ENCODE measurements at regions not wholly inside any gene's neighbourhood (a gene's known extent, or its start where the extent isn't known, plus 50 kb on each side); places are given as distances from the start of the nearest gene placed in this dataset.
"Not testable (repeated sequence)": the region's sequence is repeated elsewhere in the genome, so short reads cannot be mapped to it uniquely, and the experiment has no call there.

- in situ Hi-C loops (cut with MboI; ENCODE audit: low sequenced_read_pairs) = no loop called here
Measured at GRCh38 chr1:198932351-198932991, 293.6 kb downstream of the PTPRC start.

DNA sequence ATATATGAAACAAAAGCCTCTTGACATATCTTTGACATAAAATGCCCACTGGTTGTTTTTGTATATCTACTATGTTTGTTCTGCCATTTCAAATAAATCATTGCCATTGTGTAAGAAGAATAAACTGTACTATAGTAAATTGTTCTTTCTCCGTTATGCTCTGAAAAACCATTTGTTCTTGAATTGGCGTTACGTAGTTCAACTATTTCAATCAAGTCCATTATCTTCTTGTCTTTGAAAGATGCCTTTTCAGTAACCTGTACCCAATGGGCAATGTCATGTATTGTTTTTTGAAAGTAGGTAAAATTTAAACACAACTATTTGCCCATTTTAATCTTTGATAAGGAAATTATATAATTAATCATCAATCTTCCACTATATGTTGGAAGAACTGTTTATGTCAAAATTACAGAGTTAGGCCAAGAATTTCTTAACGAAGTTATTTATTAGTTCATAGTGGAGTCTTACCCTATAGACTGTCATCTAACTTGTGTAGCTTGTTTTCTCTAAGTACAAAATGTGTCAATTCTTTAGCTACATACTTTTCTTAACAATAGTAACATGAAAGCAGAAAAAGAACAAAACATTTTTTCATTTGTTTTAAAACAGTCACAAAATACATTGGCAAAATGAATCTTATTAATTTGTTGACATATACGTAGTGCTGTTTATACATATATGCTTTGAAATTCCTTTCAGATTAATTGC lies 294.8 kb downstream of the PTPRC start:
- in situ Hi-C loops (cut with MboI; ENCODE audit: low sequenced_read_pairs) = no loop called here

GRCh38 chr1:198934426-198934825 lies 295.6 kb downstream of the PTPRC start:
- in situ Hi-C loops (cut with MboI; ENCODE audit: low sequenced_read_pairs) = no loop called here

DNA sequence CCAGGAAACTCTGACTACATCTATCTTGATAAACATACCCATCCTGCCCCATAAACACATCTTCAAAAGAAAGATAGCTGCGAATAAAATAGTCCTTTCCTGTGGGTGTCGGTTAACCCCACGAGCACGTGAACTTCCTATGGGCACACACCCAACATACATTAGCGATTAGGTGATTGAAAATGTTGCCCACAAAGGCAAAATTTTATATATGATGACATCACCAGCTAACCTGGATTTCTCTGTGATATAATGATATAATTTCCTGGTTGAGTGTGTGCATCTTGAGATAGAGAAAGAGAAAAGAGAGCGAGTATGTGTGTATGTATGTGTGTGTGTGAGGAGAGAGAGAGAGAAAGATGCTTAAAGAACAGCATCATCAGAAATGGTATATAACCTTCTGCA lies 296.1 kb downstream of the PTPRC start:
- in situ Hi-C loops (cut with MboI; ENCODE audit: low sequenced_read_pairs) = no loop called here

GRCh38 chr1:198935306-198935921 lies 296.6 kb downstream of the PTPRC start:
- in situ Hi-C loops (cut with MboI; ENCODE audit: low sequenced_read_pairs) = no loop called here

DNA sequence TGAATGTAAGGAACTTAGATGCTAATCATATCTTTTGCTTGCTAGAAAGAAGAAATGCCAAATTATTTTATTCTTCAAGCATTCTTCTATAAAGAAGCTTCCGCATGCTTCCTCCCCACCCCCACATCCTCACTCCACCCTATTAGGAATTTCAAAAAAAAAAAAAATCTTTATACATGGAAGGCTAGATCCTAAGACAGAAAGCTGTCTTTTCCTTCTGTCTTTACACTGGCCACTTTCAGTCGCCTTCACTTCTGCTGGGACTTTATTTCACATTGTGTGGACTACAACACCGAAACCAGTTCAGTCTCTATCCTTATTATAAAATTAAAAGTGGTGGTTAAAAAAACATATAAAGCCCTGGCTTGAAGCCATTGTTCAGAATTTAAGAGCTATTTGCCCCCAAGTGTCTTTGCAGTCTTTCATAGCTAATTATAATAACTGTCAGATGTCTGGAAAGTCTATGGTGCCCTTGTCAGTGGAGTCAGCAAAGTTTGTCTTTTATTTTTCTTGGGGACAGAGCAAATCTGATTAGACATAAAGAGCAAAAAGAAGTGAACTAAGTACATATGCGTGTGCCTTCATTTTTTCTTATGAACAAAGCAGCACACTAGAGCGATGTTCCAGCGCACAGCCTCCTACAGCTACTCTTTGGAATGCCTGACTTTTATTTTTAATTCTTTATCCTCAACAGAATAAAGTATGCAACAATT lies 297.7 kb downstream of the PTPRC start:
- in situ Hi-C loops (cut with MboI; ENCODE audit: low sequenced_read_pairs) = no loop called here

DNA sequence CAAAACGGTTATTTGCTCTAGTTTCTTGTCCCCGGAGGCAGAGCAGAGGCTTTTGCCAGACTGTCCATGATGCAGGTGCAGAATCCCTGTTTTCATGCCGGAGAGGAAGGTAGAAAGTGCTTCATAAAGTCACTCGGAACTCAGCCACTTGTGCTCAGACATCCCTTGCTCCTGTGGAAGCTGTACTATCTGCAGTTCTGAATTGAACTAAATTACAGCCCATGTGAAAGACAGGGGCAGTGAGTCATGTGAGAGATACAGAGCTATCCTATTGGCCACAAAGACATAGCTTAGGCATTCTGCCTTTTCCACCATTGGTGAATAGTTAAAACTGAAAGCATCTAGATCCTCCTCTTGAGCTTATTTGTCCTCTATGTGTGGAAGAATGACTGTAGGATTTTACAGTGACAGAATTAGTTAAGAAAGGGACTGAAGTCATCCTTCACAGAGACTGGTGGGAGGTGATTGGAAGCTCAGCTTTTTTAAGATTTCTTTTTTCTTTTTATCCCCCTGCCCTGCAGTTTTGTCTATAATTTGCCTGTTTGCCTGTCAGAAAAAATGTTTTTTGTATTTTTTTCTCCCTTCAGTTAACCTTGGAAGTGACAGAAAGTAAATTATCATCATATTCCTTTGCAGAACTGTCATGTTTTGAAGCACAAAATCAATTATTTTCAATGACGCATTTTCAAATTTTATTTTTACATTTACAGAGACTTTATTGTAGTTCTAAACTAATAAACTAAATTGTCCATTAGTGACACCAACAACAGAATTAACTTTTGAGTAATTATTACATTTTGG lies 298.6 kb downstream of the PTPRC start:
- in situ Hi-C loops (cut with MboI; ENCODE audit: low sequenced_read_pairs) = no loop called here

DNA sequence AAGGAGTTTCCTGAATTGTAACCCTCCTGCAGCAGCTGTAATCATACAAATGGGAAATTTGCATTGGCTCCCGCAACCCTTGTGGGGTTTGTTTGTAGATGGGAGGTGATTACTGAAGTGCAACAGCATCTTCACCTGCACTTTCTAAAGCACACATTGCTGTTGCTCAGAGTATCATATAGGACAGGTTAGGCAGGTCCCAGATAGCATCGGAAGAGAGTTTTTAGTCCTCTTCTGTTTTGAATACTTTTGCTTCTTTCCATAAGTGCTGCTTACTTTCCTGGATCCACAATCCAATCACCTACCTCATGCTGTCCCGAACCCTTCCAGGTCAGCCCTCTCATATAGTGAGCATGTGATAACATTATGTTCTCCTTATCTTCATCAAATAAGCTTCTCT lies 300.4 kb downstream of the PTPRC start:
- in situ Hi-C loops (cut with MboI; ENCODE audit: low sequenced_read_pairs) = no loop called here

- in situ Hi-C loops (cut with MboI; ENCODE audit: low sequenced_read_pairs) = no loop called here
Measured at GRCh38 chr1:198939956-198940355, 301.1 kb downstream of the PTPRC start.

GRCh38 chr1:198942466-198942865 lies 303.6 kb downstream of the PTPRC start:
- in situ Hi-C loops (cut with MboI; ENCODE audit: low sequenced_read_pairs) = no loop called here

- in situ Hi-C loops (cut with MboI; ENCODE audit: low sequenced_read_pairs) = no loop called here
Measured at GRCh38 chr1:198943484-198944187, 304.8 kb downstream of the PTPRC start.

DNA sequence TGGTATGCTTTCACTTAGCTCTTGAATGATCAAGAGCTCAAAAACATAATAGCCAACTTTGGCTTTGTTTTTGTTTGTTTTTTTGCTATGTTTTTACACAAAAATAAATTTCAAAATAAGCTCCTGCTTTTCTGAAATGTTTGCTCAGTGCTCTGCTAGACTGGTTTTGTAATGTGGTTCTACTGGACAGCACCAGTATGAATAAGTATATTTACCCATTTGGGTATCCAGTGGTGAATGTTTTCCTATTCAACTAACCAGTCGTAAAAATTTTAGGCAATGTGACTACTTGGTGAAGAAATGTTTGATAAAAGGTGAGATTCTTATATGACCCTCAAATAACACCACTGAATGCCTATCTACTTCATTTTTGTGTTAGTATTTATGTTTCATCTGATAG lies 308.6 kb downstream of the PTPRC start:
- in situ Hi-C loops (cut with MboI; ENCODE audit: low sequenced_read_pairs) = no loop called here

GRCh38 chr1:198948895-198949659 lies 310.2 kb downstream of the PTPRC start:
- in situ Hi-C loops (cut with MboI; ENCODE audit: low sequenced_read_pairs) = no loop called here

- in situ Hi-C loops (cut with MboI; ENCODE audit: low sequenced_read_pairs) = no loop called here
Measured at GRCh38 chr1:198950036-198950435, 311.2 kb downstream of the PTPRC start.

DNA sequence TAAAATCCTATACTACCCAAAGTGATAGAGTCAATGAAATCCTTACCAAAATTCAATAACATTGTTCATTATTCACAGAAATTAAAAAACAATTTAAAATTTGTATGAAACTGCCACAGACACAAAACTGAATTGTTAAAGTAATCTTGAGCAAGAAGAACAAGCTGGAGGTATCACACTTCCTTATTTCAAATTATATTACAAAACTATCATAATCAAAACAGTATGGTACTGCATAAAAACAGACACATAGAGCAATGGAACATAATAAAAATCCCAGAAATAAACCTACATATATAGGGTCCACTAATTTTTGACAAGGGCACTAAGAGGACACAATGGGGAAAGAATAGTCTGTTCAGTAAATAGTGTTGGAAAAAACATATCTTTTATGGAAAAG lies 316.2 kb downstream of the PTPRC start:
- in situ Hi-C loops (cut with MboI; ENCODE audit: low sequenced_read_pairs) = no loop called here

GRCh38 chr1:198957044-198957443 lies 318.2 kb downstream of the PTPRC start:
- in situ Hi-C loops (cut with MboI; ENCODE audit: low sequenced_read_pairs) = no loop called here

- in situ Hi-C loops (cut with MboI; ENCODE audit: low sequenced_read_pairs) = no loop called here
Measured at GRCh38 chr1:198959032-198959431, 320.2 kb downstream of the PTPRC start.

DNA sequence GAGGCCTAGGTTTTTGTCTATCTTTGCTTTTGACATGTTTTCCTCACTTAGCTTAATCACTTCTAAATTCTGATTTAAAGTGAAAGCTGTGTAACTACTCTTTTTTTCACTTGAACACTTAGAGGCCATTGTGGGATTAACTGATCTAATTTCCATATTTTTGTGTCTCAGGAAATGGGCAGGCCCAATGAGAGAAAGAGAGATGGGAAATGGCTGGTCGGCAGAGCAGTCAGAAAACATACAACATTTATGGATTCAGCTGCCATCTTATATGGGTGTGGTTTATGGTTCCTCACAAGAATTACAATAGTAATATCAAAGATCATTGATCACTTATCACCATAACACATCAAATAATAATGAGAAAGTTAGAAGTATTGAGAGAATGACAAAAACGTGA lies 320.8 kb downstream of the PTPRC start:
- in situ Hi-C loops (cut with MboI; ENCODE audit: low sequenced_read_pairs) = no loop called here

- in situ Hi-C loops (cut with MboI; ENCODE audit: low sequenced_read_pairs) = not testable (repeated sequence)
Measured at GRCh38 chr1:198963796-198964195, 325.0 kb downstream of the PTPRC start.

- in situ Hi-C loops (cut with MboI; ENCODE audit: low sequenced_read_pairs) = no loop called here
Measured at GRCh38 chr1:198966519-198966918, 327.7 kb downstream of the PTPRC start.

Measured in HL-60/S4 treated with retinoic acid at 250 ng/mL for 4 days and 3 days (cell line).